Vagina (tissue), 2 donors: ENCODE measurements at regions not wholly inside any gene's neighbourhood (a gene's known extent, or its start where the extent isn't known, plus 50 kb on each side); places are given as distances from the start of the nearest gene placed in this dataset.

Source experiments
- POLR2A ChIP-seq, 2 donors: fragments of 450-650 bp; IDR thresholded peaks; one replicate each; pipeline ENCODE4 v1.6.1; 2017; ENCODE audit warnings: antibody characterized with exemption in 2 of 2, mild to moderate bottlenecking in 2 of 2, moderate library complexity in 2 of 2
- POLR2AphosphoS5 ChIP-seq, 2 donors: sonication (generic); formaldehyde crosslinking; IDR thresholded peaks; one replicate each; pipeline ENCODE4 v1.9.0; 2017; ENCODE audit warnings: antibody characterized with exemption in 2 of 2, mild to moderate bottlenecking in 2 of 2, low read depth in 1 of 2; ENCODE audit not compliant: insufficient read depth in 1 of 2
- TF ChIP-seq, protein P1 (sequence below), 3 experiments: fragments of 450-650 bp in 2 of 3; fragments of 200-600 bp in 1 of 3; sonication (generic) in 1 of 3; IDR thresholded peaks; one replicate each; pipeline ENCODE4 v1.5.1; 2017 to 2019; ENCODE audit warnings: antibody characterized with exemption in 3 of 3, mild to moderate bottlenecking in 2 of 3, moderate library complexity in 2 of 3

DNA sequence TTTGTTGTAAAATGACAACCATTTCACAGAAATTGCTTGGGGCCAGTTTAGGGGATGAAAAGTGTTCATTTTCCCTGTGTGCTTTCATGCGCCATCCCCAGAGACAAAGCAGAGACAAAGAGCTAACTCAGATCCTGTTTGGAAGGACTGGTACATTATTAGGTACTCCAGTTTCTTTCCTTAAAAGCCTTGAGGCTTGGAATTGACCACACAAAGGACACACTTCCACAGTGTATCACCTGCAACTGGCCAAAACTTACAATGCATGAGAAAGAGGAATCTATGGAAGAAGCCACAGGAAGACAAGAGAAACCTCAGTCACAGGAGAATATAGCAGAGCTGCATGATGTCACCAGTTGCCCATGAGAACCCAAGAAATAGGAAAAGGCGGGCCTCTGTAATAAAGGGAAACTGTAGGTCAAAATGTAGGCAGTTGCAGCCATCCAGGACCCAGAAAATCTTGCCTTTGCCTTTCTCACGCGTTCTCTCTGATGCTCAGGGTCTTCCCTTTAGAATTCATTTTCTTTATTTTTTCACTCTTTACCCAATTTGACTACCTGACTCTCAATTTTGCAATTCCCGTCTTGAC lies 339.0 kb downstream of the RMST start:
- TF ChIP-seq POLR2AphosphoS5 (IDR thresholded peaks at IDR 0.05; ENCODE audit: insufficient read depth in 1 of 2, low read depth in 1 of 2): no peak
- TF ChIP-seq, protein P1, sequence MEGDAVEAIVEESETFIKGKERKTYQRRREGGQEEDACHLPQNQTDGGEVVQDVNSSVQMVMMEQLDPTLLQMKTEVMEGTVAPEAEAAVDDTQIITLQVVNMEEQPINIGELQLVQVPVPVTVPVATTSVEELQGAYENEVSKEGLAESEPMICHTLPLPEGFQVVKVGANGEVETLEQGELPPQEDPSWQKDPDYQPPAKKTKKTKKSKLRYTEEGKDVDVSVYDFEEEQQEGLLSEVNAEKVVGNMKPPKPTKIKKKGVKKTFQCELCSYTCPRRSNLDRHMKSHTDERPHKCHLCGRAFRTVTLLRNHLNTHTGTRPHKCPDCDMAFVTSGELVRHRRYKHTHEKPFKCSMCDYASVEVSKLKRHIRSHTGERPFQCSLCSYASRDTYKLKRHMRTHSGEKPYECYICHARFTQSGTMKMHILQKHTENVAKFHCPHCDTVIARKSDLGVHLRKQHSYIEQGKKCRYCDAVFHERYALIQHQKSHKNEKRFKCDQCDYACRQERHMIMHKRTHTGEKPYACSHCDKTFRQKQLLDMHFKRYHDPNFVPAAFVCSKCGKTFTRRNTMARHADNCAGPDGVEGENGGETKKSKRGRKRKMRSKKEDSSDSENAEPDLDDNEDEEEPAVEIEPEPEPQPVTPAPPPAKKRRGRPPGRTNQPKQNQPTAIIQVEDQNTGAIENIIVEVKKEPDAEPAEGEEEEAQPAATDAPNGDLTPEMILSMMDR (IDR thresholded peaks at IDR 0.05): no peak
- no peak for TF ChIP-seq POLR2A (IDR thresholded peaks at IDR 0.05)
